ENCODE measurements at regions not wholly inside any gene's neighbourhood (a gene's known extent, or its start where the extent isn't known, plus 50 kb on each side); places are given as distances from the start of the nearest gene placed in this dataset.

DNA sequence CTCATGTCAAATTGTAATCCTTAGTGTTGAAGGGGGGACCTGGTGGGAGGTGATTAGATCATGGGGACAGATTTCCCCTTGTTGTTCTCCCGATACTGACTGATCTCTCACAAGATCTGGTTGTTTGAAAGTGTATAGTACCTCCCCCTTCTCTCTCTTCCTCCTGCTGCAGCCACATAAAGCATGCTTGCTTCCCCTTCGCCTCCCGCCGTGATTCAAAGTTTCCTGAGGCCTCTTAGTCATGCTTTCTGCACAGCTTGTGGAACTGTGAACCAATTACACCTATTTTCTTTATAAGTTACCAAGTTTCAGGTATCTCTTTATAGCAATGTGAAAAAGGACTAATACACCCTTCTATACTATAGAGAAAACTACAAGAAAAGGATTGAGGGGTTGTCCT is 1170.5 kb upstream of the AGA start:
- Histone ChIP-seq H3K4me3 (ENCODE audit: low read length) (no peak overlapping the region), H3K4me1 (ENCODE audit: insufficient read depth, low read length) (no peaks in the 10 kb centered on the region), H3K36me3 (ENCODE audit: insufficient read depth, low read depth, low read length) (no peaks in the 10 kb centered on the region), H3K27ac (ENCODE audit: low read length) (no peak overlapping the region), H3K27me3 (ENCODE audit: insufficient read depth, low read length) (no peaks in the 10 kb centered on the region), H3K9me3 (ENCODE audit: insufficient read depth, low read depth, low read length) (no peaks in the 10 kb centered on the region), H3K9ac (ENCODE audit: low read depth, low read length) (no peak overlapping the region)

DNA sequence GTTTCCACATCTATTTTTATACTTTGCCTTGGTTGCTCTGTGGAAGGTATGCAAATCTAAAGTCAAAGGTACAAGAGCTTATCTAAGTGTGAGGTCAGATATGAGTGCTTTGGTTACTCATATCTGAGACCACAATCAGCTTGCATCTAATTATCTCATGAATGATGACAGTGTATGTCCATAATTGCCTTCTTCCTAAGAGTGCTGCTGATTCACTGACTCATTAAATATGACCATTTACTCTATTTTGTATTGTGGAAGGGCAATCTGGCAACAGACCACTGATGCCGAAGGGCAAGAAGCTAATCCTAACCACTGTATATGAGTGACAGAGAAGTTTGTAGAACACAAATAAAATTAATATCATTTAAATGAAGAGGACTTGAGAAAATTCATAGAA is 1190.2 kb upstream of the AGA start:
- no peak overlapping the region for H3K27ac ChIP-seq (ENCODE audit: low read length)
- H3K9me3 ChIP-seq (ENCODE audit: insufficient read depth, low read depth, low read length) = no peaks in the 10 kb centered on the region
- no peaks in the 10 kb centered on the region for H3K36me3 ChIP-seq (ENCODE audit: insufficient read depth, low read depth, low read length)
- no peaks in the 10 kb centered on the region for H3K27me3 ChIP-seq (ENCODE audit: insufficient read depth, low read length)
- no peak overlapping the region for H3K9ac ChIP-seq (ENCODE audit: low read depth, low read length)
- H3K4me1 ChIP-seq (ENCODE audit: insufficient read depth, low read length) = no peaks in the 10 kb centered on the region
- no peak overlapping the region for H3K4me3 ChIP-seq (ENCODE audit: low read length)

- H3K9ac ChIP-seq (ENCODE audit: low read depth, low read length) = no peak overlapping the region
- no peaks in the 10 kb centered on the region for H3K36me3 ChIP-seq (ENCODE audit: insufficient read depth, low read depth, low read length)
- no peaks in the 10 kb centered on the region for H3K27me3 ChIP-seq (ENCODE audit: insufficient read depth, low read length)
- no peak overlapping the region for H3K27ac ChIP-seq (ENCODE audit: low read length)
- no peaks in the 10 kb centered on the region for H3K9me3 ChIP-seq (ENCODE audit: insufficient read depth, low read depth, low read length)
- no peak overlapping the region for H3K4me3 ChIP-seq (ENCODE audit: low read length)
- H3K4me1 ChIP-seq (ENCODE audit: insufficient read depth, low read length) = no peaks in the 10 kb centered on the region
These were observed 1191.0 kb upstream of the AGA start for GRCh38 chr4:178633263-178633662.

DNA sequence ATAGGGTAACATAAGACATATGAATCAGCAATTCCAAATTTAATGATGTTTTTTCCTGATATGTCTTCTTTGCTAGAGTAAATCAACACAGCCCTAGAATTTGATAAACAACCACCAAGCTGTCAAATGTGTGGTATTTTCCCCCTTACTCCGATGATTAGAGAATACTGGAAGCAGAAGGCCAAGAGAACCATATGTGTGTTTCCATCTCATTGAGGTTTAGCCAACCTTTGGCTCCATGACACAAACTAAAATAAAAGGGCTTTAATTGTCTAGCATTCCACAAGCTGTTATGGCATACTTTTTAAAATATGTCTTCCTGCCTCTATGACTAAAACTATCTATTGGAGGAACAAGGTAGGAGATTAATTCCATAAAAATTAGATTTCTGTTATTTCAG is 1222.4 kb upstream of the AGA start:
- Histone ChIP-seq H3K4me3 (ENCODE audit: low read length) (no peak overlapping the region), H3K4me1 (ENCODE audit: insufficient read depth, low read length) (no peaks in the 10 kb centered on the region), H3K27me3 (ENCODE audit: insufficient read depth, low read length) (no peaks in the 10 kb centered on the region), H3K9ac (ENCODE audit: low read depth, low read length) (no peak overlapping the region), H3K9me3 (ENCODE audit: insufficient read depth, low read depth, low read length) (no peaks in the 10 kb centered on the region), H3K27ac (ENCODE audit: low read length) (no peak overlapping the region), H3K36me3 (ENCODE audit: insufficient read depth, low read depth, low read length) (no peaks in the 10 kb centered on the region)

DNA sequence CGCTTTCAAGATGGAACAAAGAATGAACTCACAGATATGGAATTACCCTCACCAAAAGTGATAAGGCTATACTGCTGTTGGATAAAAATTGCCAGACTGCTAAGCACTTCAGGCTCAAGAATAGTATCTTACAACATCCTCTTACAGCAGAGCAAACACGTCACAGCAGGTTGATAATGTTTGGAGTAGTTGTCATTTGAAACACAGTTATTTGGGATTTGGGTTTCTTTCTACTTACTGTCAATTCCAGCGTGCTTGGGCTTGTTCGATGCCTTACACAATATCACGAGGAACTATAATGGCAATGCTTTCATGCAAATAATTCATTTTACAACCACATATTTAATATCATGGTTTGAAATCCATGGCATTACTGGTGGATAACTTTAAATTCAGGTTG is 1223.7 kb upstream of the AGA start:
- H3K9me3 ChIP-seq (ENCODE audit: insufficient read depth, low read depth, low read length) = no peaks in the 10 kb centered on the region; the same call in 1 of the 2 replicates
- no peak overlapping the region for H3K4me3 ChIP-seq (ENCODE audit: low read length)
- H3K9ac ChIP-seq (ENCODE audit: low read depth, low read length) = no peak overlapping the region
- H3K27ac ChIP-seq (ENCODE audit: low read length) = no peak overlapping the region
- H3K4me1 ChIP-seq (ENCODE audit: insufficient read depth, low read length) = no peaks in the 10 kb centered on the region
- H3K27me3 ChIP-seq (ENCODE audit: insufficient read depth, low read length) = no peaks in the 10 kb centered on the region
- H3K36me3 ChIP-seq (ENCODE audit: insufficient read depth, low read depth, low read length) = no peaks in the 10 kb centered on the region

DNA sequence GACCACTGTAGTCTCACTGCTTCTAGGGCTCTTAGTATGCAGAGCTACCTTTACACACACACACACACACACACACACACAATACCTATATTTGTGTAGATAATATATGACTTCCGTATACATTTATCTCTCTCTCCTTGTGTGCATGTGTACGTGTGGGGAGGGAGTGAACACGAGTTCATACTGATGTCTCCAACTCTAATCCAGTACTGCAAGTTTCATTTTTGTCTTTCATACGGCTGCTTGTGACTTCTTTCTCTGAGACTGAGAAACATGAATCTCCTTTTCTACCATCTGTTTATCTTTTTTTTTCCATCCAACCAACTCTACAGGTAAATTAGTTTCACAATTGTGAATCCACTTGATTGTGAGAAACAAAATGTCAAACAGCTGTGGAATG is 1229.5 kb upstream of the AGA start:
- Histone ChIP-seq H3K27me3 (ENCODE audit: insufficient read depth, low read length) (no peaks in the 10 kb centered on the region), H3K9ac (ENCODE audit: low read depth, low read length) (no peak overlapping the region), H3K27ac (ENCODE audit: low read length) (no peak overlapping the region), H3K4me3 (ENCODE audit: low read length) (no peak overlapping the region), H3K36me3 (ENCODE audit: insufficient read depth, low read depth, low read length) (no peaks in the 10 kb centered on the region), H3K9me3 (ENCODE audit: insufficient read depth, low read depth, low read length) (no peaks in the 10 kb centered on the region; the same call in 1 of the 2 replicates), H3K4me1 (ENCODE audit: insufficient read depth, low read length) (no peaks in the 10 kb centered on the region)

- no peak overlapping the region for H3K4me3 ChIP-seq (ENCODE audit: low read length)
- H3K27ac ChIP-seq (ENCODE audit: low read length) = no peak overlapping the region
- no peaks in the 10 kb centered on the region for H3K27me3 ChIP-seq (ENCODE audit: insufficient read depth, low read length)
- no peaks in the 10 kb centered on the region; the same call in 1 of the 2 replicates for H3K9me3 ChIP-seq (ENCODE audit: insufficient read depth, low read depth, low read length)
- H3K36me3 ChIP-seq (ENCODE audit: insufficient read depth, low read depth, low read length) = no peaks in the 10 kb centered on the region
- no peak overlapping the region for H3K9ac ChIP-seq (ENCODE audit: low read depth, low read length)
- H3K4me1 ChIP-seq (ENCODE audit: insufficient read depth, low read length) = no peaks in the 10 kb centered on the region
These were observed 1230.3 kb upstream of the AGA start for GRCh38 chr4:178672512-178672911.

DNA sequence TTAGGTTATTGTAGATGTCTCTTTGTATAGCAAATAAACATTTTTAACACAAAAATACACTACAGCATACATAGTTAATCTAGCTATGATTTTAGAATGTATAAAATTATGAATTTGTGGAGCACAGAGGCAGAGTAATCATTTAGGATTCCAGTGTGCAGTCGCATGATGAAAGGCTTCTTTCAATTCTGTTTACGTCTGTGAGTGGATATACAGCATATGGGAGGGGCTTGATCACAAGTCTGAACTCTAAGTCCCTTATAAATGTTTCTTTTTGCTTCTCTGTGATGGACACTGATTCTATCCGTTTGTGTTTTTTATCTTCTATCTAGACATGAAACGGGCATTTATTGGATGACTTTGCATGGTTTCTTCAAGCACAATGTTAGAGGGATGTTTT is 1239.6 kb upstream of the AGA start:
- no peak overlapping the region for H3K4me3 ChIP-seq (ENCODE audit: low read length)
- H3K9me3 ChIP-seq (ENCODE audit: insufficient read depth, low read depth, low read length) = no peaks in the 10 kb centered on the region
- H3K27me3 ChIP-seq (ENCODE audit: insufficient read depth, low read length) = no peaks in the 10 kb centered on the region
- no peaks in the 10 kb centered on the region for H3K4me1 ChIP-seq (ENCODE audit: insufficient read depth, low read length)
- no peak overlapping the region for H3K9ac ChIP-seq (ENCODE audit: low read depth, low read length)
- H3K36me3 ChIP-seq (ENCODE audit: insufficient read depth, low read depth, low read length) = no peaks in the 10 kb centered on the region
- H3K27ac ChIP-seq (ENCODE audit: low read length) = no peak overlapping the region

GRCh38 chr4:178689926-178690325 is 1247.7 kb upstream of the AGA start:
- H3K4me1 ChIP-seq (ENCODE audit: insufficient read depth, low read length) = no peaks in the 10 kb centered on the region
- no peaks in the 10 kb centered on the region for H3K36me3 ChIP-seq (ENCODE audit: insufficient read depth, low read depth, low read length)
- no peak overlapping the region for H3K27ac ChIP-seq (ENCODE audit: low read length)
- H3K9ac ChIP-seq (ENCODE audit: low read depth, low read length) = no peak overlapping the region
- no peaks in the 10 kb centered on the region for H3K27me3 ChIP-seq (ENCODE audit: insufficient read depth, low read length)
- H3K4me3 ChIP-seq (ENCODE audit: low read length) = no peak overlapping the region
- H3K9me3 ChIP-seq (ENCODE audit: insufficient read depth, low read depth, low read length) = no peaks in the 10 kb centered on the region

DNA sequence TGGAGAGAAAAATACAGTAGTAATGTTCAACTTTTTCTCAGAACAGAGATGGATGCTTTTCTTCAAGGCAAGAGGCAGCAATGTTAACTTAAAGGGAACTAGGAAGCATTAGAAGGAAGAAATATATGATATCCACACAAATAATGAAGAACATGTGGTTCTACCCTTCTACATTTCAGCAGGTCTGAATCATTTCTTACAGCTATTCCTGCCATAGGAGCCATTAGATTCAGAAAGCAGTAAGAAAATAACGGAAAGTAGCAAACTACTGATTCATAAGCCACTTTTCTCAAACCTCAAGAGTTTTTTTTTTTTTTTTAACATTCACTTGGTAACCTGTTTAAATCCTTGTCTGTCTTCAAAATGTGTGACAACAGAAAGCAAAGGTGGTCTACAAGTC is 1251.6 kb upstream of the AGA start:
- no peaks in the 10 kb centered on the region for H3K4me1 ChIP-seq (ENCODE audit: insufficient read depth, low read length)
- H3K4me3 ChIP-seq (ENCODE audit: low read length) = no peak overlapping the region
- no peaks in the 10 kb centered on the region for H3K9me3 ChIP-seq (ENCODE audit: insufficient read depth, low read depth, low read length)
- H3K9ac ChIP-seq (ENCODE audit: low read depth, low read length) = no peak overlapping the region
- no peaks in the 10 kb centered on the region for H3K36me3 ChIP-seq (ENCODE audit: insufficient read depth, low read depth, low read length)
- H3K27me3 ChIP-seq (ENCODE audit: insufficient read depth, low read length) = no peaks in the 10 kb centered on the region
- H3K27ac ChIP-seq (ENCODE audit: low read length) = no peak overlapping the region

DNA sequence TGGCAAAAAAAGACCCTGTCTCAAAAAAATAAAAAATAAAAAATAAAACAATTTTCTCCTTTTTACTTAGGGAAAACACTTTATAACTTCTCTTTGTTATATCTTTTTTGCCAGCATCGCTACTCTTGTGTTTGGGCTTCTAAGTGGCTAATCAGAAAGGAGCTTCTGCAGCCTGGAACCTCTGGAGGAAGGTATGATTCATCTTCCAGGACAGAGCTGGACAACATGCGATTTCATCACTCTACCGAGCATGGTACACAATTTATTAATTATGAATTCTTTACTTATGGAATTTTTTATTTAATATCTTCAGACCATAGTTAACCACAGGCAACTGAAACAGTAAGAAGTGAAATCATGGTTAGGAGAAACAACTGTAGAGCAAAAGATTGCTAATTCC is 1254.3 kb upstream of the AGA start:
- Histone ChIP-seq H3K27ac (ENCODE audit: low read length) (no peak overlapping the region), H3K36me3 (ENCODE audit: insufficient read depth, low read depth, low read length) (no peaks in the 10 kb centered on the region), H3K4me3 (ENCODE audit: low read length) (no peak overlapping the region), H3K9me3 (ENCODE audit: insufficient read depth, low read depth, low read length) (no peaks in the 10 kb centered on the region), H3K9ac (ENCODE audit: low read depth, low read length) (no peak overlapping the region), H3K27me3 (ENCODE audit: insufficient read depth, low read length) (no peaks in the 10 kb centered on the region), H3K4me1 (ENCODE audit: insufficient read depth, low read length) (no peaks in the 10 kb centered on the region)

GRCh38 chr4:178712486-178712885 is 1270.2 kb upstream of the AGA start:
- Histone ChIP-seq H3K4me3 (ENCODE audit: low read length) (no peak overlapping the region), H3K27ac (ENCODE audit: low read length) (no peak overlapping the region), H3K9me3 (ENCODE audit: insufficient read depth, low read depth, low read length) (no peaks in the 10 kb centered on the region), H3K36me3 (ENCODE audit: insufficient read depth, low read depth, low read length) (no peaks in the 10 kb centered on the region), H3K9ac (ENCODE audit: low read depth, low read length) (no peak overlapping the region), H3K27me3 (ENCODE audit: insufficient read depth, low read length) (no peaks in the 10 kb centered on the region), H3K4me1 (ENCODE audit: insufficient read depth, low read length) (no peaks in the 10 kb centered on the region)

GRCh38 chr4:178738026-178738425 is 1295.8 kb upstream of the AGA start:
- no peak overlapping the region for H3K27ac ChIP-seq (ENCODE audit: low read length)
- H3K4me3 ChIP-seq (ENCODE audit: low read length) = no peak overlapping the region
- H3K9ac ChIP-seq (ENCODE audit: low read depth, low read length) = no peak overlapping the region
- no peaks in the 10 kb centered on the region for H3K9me3 ChIP-seq (ENCODE audit: insufficient read depth, low read depth, low read length)
- H3K4me1 ChIP-seq (ENCODE audit: insufficient read depth, low read length) = no peaks in the 10 kb centered on the region
- H3K36me3 ChIP-seq (ENCODE audit: insufficient read depth, low read depth, low read length) = no peaks in the 10 kb centered on the region
- H3K27me3 ChIP-seq (ENCODE audit: insufficient read depth, low read length) = no peaks in the 10 kb centered on the region

Data from iPS-20b (cell line).